ENCODE measurements at regions not wholly inside any gene's neighbourhood (a gene's known extent, or its start where the extent isn't known, plus 50 kb on each side); places are given as distances from the start of the nearest gene placed in this dataset.
"Not testable (repeated sequence)": the region's sequence is repeated elsewhere in the genome, so short reads cannot be mapped to it uniquely, and the experiment has no call there.

GRCh38 chr1:87398641-87399040 is 70.0 kb downstream of the LMO4 start:
- no peak for DNase-seq

- peak; percentile 82 for DNase-seq
Measured at GRCh38 chr1:87399264-87399663, 70.6 kb downstream of the LMO4 start.

GRCh38 chr1:87399701-87400100 is 71.0 kb downstream of the LMO4 start:
- DNase-seq: peak; percentile 82

- no peak for DNase-seq
Measured at GRCh38 chr1:87400813-87401212, 72.1 kb downstream of the LMO4 start.

- DNase-seq: no peak
Measured at GRCh38 chr1:87402241-87403002, 73.7 kb downstream of the LMO4 start.

GRCh38 chr1:87403061-87403820 is 74.6 kb downstream of the LMO4 start:
- no peak for DNase-seq

GRCh38 chr1:87404296-87404695 is 75.6 kb downstream of the LMO4 start:
- no peak for DNase-seq

GRCh38 chr1:87408665-87409248 is 80.1 kb downstream of the LMO4 start:
- DNase-seq: no peak

- peak; percentile 57 for DNase-seq
Measured at GRCh38 chr1:87410776-87411480, 82.2 kb downstream of the LMO4 start.

GRCh38 chr1:87413846-87414245 is 85.2 kb downstream of the LMO4 start:
- DNase-seq: not testable (repeated sequence)

GRCh38 chr1:87418048-87418447 is 89.4 kb downstream of the LMO4 start:
- no peak for DNase-seq

GRCh38 chr1:87421809-87422208 is 93.1 kb downstream of the LMO4 start:
- DNase-seq: no peak

- DNase-seq: no peak
Measured at GRCh38 chr1:87424541-87424940, 95.9 kb downstream of the LMO4 start.

- no peak for DNase-seq
Measured at GRCh38 chr1:87426463-87427249, 98.0 kb downstream of the LMO4 start.

- DNase-seq: no peak
Measured at GRCh38 chr1:87428367-87428766, 99.7 kb downstream of the LMO4 start.

GRCh38 chr1:87428883-87429282 is 100.2 kb downstream of the LMO4 start:
- DNase-seq: no peak

GRCh38 chr1:87432685-87433084 is 104.0 kb downstream of the LMO4 start:
- DNase-seq: no peak

- not testable (repeated sequence) for DNase-seq
Measured at GRCh38 chr1:87433101-87433500, 104.4 kb downstream of the LMO4 start.

GRCh38 chr1:87435484-87435883 is 106.8 kb downstream of the LMO4 start:
- no peak for DNase-seq

- not testable (repeated sequence) for DNase-seq
Measured at GRCh38 chr1:87436115-87436514, 107.4 kb downstream of the LMO4 start.

- no peak for DNase-seq
Measured at GRCh38 chr1:87436534-87436933, 107.9 kb downstream of the LMO4 start.

GRCh38 chr1:87437663-87438295 is 109.1 kb downstream of the LMO4 start:
- no peak for DNase-seq
